HEK293T (cell line): ENCODE measurements at regions not wholly inside any gene's neighbourhood (a gene's known extent, or its start where the extent isn't known, plus 50 kb on each side); places are given as distances from the start of the nearest gene placed in this dataset.

ENCODE experiments used
- CTCF ChIA-PET: fragments of 350-600 bp; formaldehyde crosslinking; extraction: SDS; loops from one replicate; lab custom pipeline; 2021; ENCODE audit warnings: antibody characterized with exemption, inconsistent platforms; lab: Yijun Ruan, JAX
- POLR2A ChIA-PET: fragments of 350-600 bp; formaldehyde crosslinking; extraction: SDS; loops from one replicate; lab custom pipeline; 2020; ENCODE audit warnings: antibody characterized with exemption, inconsistent platforms; lab: Yijun Ruan, JAX
- DNase-seq: peaks from one replicate; pipeline ENCODE4 v3.0.0; 2012; ENCODE audit warnings: mixed read lengths; ENCODE audit errors: extremely low spot score
- ARNT ChIP-seq: fragments of 450-650 bp; IDR thresholded peaks from 2 replicates; pipeline ENCODE4 v1.6.1; 2017; ENCODE audit warnings: mild to moderate bottlenecking
- BHLHE40 ChIP-seq: fragments of 450-650 bp; IDR thresholded peaks from 2 replicates; pipeline ENCODE4 v1.6.1; 2016; ENCODE audit warnings: mild to moderate bottlenecking, moderate library complexity, borderline replicate concordance
- CTBP1 ChIP-seq: fragments of 450-650 bp; IDR thresholded peaks from 2 replicates; pipeline ENCODE4 v1.6.1; 2016; ENCODE audit warnings: borderline replicate concordance
- ELF4 ChIP-seq: fragments of 450-650 bp; IDR thresholded peaks from 2 replicates; pipeline ENCODE4 v1.6.1; 2017; ENCODE audit warnings: antibody characterized with exemption
- FOXA1 ChIP-seq: fragments of 450-650 bp; IDR thresholded peaks from 2 replicates; pipeline ENCODE4 v1.6.1; 2016; ENCODE audit warnings: mild to moderate bottlenecking
- FOXK2 ChIP-seq: fragments of 450-650 bp; IDR thresholded peaks from 2 replicates; pipeline ENCODE4 v1.6.1; 2016; ENCODE audit warnings: mild to moderate bottlenecking
- FOXM1 ChIP-seq: fragments of 450-650 bp; IDR thresholded peaks from 2 replicates; pipeline ENCODE4 v1.6.1; 2017; ENCODE audit warnings: mild to moderate bottlenecking, borderline replicate concordance
- HDGF ChIP-seq: fragments of 450-650 bp; IDR thresholded peaks from 2 replicates; pipeline ENCODE4 v1.6.1; 2017; ENCODE audit warnings: antibody characterized with exemption, borderline replicate concordance
- L3MBTL2 ChIP-seq: fragments of 450-650 bp; conservative IDR thresholded peaks from 2 replicates; pipeline ENCODE4 v1.6.1; 2016; ENCODE audit warnings: mild to moderate bottlenecking
- LEF1 ChIP-seq: fragments of 450-650 bp; IDR thresholded peaks from 2 replicates; pipeline ENCODE4 v1.6.1; 2017; ENCODE audit warnings: mild to moderate bottlenecking, borderline replicate concordance
- NFRKB ChIP-seq: fragments of 450-650 bp; IDR thresholded peaks from 2 replicates; pipeline ENCODE4 v1.6.1; 2016; ENCODE audit warnings: mild to moderate bottlenecking, moderate library complexity
- SP1 ChIP-seq: fragments of 450-650 bp; IDR thresholded peaks from 2 replicates; pipeline ENCODE4 v1.6.1; 2017
- SUZ12 ChIP-seq: fragments of 450-650 bp; IDR thresholded peaks from 2 replicates; pipeline ENCODE4 v1.6.1; 2016; ENCODE audit warnings: mild to moderate bottlenecking
- TARDBP ChIP-seq: fragments of 450-650 bp; IDR thresholded peaks from 2 replicates; pipeline ENCODE4 v1.6.1; 2016
- TF ChIP-seq, protein P1 (sequence below): fragments of 450-650 bp; IDR thresholded peaks from 2 replicates; pipeline ENCODE4 v1.6.1; 2016

DNA sequence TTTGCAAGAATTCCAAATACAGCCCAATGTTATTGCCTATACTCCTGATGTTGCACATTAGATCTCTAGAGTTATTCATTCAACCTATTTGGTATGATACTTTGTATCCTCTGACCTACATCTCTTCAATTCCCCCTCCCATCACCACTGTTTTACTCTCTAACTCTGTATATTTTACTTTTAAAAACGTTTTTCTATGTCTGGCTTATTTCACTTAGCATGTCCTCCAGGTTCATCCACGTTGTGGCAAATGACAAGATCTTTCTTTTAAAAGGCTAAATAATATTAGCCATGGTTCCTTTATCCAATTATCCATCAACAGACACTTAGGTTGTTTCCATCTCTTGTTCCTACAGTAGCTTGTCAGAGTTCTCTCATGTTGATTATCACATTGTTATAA is 207.1 kb upstream of the PTGFR start:
- no peak for TF ChIP-seq SUZ12
- no peak for TF ChIP-seq NFRKB
- no peak for TF ChIP-seq ARNT
- TF ChIP-seq BHLHE40, result no peak
- no peak for TF ChIP-seq SP1
- TF ChIP-seq FOXK2, result no peak
- TF ChIP-seq, protein P1, sequence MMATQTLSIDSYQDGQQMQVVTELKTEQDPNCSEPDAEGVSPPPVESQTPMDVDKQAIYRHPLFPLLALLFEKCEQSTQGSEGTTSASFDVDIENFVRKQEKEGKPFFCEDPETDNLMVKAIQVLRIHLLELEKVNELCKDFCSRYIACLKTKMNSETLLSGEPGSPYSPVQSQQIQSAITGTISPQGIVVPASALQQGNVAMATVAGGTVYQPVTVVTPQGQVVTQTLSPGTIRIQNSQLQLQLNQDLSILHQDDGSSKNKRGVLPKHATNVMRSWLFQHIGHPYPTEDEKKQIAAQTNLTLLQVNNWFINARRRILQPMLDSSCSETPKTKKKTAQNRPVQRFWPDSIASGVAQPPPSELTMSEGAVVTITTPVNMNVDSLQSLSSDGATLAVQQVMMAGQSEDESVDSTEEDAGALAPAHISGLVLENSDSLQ, result no peak
- no peak for TF ChIP-seq FOXA1
- no peak for TF ChIP-seq TARDBP
- TF ChIP-seq HDGF, result no peak
- TF ChIP-seq L3MBTL2, result no peak
- POLR2A ChIA-PET, result no interaction called here
- no peak for DNase-seq
- CTCF ChIA-PET, result no interaction called here

DNA sequence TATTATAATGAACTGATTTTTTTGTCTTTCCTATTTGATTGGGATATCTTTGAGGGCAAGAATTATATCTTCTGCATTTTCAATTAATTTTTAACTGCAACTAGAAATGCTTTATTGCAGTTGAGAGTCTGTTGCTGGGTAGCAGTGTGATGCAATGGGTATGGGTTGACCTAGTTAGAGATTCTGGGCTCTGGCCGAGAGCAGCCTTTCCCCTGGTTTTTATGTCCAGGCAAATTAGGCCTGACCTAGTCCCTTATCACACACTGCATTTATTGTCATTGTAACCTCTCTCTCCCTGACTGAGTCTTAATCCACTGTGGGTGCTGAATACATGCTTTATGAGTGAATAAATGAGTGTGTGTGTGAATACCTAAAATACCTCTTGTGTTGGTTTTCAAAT is 206.4 kb upstream of the PTGFR start:
- ChIA-PET POLR2A (no interaction called here), CTCF (no interaction called here)
- no peak for DNase-seq
- no peak for TF ChIP-seq HDGF
- TF ChIP-seq SP1, result no peak
- no peak for TF ChIP-seq NFRKB
- no peak for TF ChIP-seq CTBP1
- TF ChIP-seq LEF1, result no peak
- TF ChIP-seq L3MBTL2, result no peak
- no peak for TF ChIP-seq FOXA1
- no peak for TF ChIP-seq TARDBP
- TF ChIP-seq SUZ12, result no peak
- no peak for TF ChIP-seq ARNT
- no peak for TF ChIP-seq FOXK2
- TF ChIP-seq, protein P1, result no peak
- TF ChIP-seq BHLHE40, result no peak

DNA sequence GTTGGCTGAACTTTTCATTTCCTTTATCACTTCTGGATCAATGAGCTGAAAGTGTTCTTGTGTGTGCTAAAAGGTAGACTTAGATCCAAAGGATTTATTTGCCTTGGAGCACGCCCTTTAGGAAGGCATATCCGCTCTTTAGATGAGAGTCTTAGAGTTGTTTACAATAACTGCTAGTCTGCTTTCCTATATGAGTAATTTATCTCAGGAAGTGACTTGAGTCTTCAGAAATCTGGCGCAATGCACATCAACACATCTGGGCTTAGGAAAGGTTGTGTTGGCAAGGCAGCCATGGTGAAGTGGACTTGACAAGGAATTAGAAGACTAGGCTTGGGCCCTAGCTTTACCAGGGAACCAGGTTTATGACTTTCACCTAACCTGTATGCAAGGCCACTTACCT is 204.1 kb upstream of the PTGFR start:
- DNase-seq, result no peak
- POLR2A ChIA-PET, result no interaction called here
- CTCF ChIA-PET, result no interaction called here
- TF ChIP-seq HDGF (no peak), TARDBP (no peak)

DNA sequence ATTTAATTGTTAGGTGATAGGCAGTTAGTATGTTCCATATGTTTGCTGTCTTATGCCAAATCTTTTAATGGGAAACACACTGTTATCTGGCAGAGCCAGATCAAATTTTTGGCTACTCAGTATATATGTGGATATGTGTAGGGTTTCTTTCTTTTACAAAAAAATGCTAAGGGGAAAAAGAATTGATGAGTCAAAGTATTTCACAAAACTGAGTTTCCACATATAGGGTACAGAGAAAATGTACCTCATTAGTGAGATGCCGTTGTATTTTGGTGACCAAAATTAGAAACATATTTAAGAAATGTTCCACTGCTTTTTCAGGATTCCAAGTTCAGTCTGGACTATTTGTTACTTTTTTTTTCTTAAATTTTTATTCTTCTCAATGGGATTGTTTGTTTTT is 201.2 kb upstream of the PTGFR start:
- POLR2A ChIA-PET, result no interaction called here
- DNase-seq, result no peak
- CTCF ChIA-PET, result no interaction called here
- TF ChIP-seq SUZ12 (no peak), FOXM1 (no peak), BHLHE40 (no peak), HDGF (no peak), FOXK2 (no peak), FOXA1 (no peak), L3MBTL2 (no peak), ELF4 (no peak), LEF1 (no peak), CTBP1 (no peak), TARDBP (no peak)
- TF ChIP-seq, protein P1, result no peak

DNA sequence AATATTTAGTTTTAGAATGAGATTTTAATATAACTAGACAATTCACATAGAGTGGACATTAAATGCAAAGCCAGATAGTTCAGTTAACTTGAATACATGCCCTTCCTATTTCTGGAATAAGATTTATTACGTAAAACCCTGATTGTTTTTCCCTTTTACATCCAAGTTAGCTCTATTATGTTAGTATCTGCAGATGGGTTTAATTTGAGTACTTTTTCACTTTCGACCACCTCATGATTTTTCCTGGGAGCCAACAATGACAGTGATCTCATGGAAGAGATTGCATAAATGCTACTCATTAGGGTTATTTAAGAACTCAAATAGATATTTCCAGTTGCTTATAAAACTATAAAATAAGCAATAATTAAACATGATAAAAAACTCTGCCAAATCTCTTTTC is 199.4 kb upstream of the PTGFR start:
- no peak for DNase-seq
- ChIA-PET POLR2A (no interaction called here), CTCF (no interaction called here)
- TF ChIP-seq ELF4 (no peak), SUZ12 (no peak), TARDBP (no peak), FOXK2 (no peak), BHLHE40 (no peak), FOXA1 (no peak), CTBP1 (no peak), LEF1 (no peak), HDGF (no peak), FOXM1 (no peak), NFRKB (no peak), ARNT (no peak), SP1 (no peak)
- TF ChIP-seq, protein P1, result no peak

DNA sequence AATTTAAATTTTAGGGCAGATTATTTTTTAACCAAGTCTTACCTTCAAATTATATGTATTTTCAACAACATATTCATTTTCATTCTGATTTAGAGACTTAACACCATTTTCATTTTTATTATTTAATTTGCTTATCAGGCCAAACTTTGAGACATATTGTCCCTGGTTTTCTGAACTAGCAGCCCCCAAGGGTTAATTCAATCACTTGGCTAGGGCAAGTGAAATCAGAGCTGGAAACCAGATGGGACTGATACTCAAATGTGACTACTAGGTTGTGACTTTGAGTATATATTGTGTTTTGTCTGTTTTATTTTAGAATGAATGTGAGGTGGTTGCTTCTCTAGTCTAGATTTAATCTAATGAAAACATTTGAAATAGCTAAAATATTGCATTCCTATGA is 198.9 kb upstream of the PTGFR start:
- TF ChIP-seq FOXA1 (no peak), LEF1 (no peak)
- DNase-seq, result no peak
- ChIA-PET POLR2A (no interaction called here), CTCF (no interaction called here)
